ENCODE measurements at regions not wholly inside any gene's neighbourhood (a gene's known extent, or its start where the extent isn't known, plus 50 kb on each side); places are given as distances from the start of the nearest gene placed in this dataset.
A peak's percentile ranks its signal among the peaks of the same experiment; 100 is the strongest.

GRCh38 chr16:79327836-79328235, 272.7 kb downstream of the MAF start:
- DNase-seq: no peak

- no peak for DNase-seq
These were observed 274.0 kb downstream of the MAF start for GRCh38 chr16:79326549-79326948.

DNA sequence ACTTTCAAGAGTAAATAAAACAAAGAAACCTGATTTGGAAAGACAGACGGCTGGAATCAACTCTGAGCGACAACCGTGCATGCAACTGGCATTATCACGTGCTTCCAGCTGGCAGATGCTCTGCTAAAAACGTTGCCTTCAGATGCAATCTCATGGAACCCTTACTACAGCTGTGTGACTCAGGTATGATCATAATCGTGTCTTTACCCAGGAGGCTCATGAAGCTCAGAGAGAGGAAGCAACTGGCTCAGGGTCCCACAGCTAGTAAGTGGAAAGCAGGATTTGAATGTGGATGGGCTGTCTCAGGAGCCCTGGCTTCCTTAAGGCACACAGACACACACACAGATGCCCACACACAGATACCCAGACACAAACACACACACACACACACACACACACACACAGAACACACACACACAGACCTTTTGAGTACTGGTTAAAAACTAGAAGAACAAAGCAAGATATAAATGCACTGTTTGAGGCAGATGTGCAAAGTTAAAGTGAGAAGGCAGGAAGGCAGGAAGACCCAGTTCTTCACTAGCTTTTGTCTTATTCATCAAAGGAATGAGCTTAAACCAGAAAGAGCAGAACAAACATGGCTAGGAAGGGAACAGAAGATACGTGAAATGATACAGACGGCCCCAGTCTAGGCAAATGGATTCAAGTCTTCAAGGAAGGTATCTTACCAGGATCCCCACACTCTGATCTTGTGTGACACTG, 275.2 kb downstream of the MAF start:
- no peak for DNase-seq

GRCh38 chr16:79320956-79321355, 279.6 kb downstream of the MAF start:
- no peak for DNase-seq

- no peak for DNase-seq
These were observed 282.2 kb downstream of the MAF start for GRCh38 chr16:79318143-79318899.

GRCh38 chr16:79317521-79317920, 283.0 kb downstream of the MAF start:
- DNase-seq: no peak

DNA sequence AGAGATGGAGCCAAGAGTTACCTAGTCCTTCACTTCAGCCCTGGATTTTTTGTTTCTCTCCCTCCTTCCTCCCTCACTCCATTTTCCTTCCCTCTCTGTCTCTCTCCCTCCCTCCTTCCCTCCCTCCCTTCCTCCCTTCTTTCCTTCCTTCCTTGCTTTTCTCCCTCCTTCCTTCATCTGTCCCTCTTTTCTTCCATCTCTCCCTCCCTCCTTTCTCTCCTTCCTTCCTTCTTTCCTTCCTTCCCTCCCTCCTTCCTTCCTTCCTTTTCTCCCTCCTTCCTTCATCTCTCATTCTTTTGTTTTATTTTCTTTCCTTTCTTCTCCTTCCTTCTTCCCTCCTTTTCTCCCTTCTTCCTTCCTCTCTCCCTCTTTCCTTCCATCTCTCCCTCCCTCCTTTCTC, 283.5 kb downstream of the MAF start:
- no peak for DNase-seq

- DNase-seq: peak; percentile 31
These were observed 284.5 kb downstream of the MAF start for GRCh38 chr16:79316004-79316458.

- no peak for DNase-seq
These were observed 288.0 kb downstream of the MAF start for GRCh38 chr16:79312502-79312901.

GRCh38 chr16:79310710-79311109, 289.8 kb downstream of the MAF start:
- no peak for DNase-seq

DNA sequence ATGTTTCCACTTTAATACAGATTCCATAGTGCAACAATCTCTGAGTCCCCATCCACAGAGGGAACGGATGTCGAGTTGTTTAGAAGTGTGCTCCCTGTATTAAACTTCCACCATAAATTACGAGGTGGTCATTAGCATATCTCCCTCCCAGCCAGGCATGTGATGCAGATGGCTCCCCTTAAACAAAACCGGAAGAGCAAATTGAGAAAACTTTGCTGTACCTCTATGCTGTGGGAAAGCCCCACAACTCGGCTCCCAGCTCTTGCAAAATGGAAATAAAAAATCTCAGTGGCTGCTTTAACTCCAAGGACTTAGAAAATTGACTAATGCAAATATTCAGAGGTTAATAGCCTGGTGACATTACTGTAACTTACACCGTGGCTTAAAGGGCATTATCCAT, 290.9 kb downstream of the MAF start:
- DNase-seq: no peak

DNA sequence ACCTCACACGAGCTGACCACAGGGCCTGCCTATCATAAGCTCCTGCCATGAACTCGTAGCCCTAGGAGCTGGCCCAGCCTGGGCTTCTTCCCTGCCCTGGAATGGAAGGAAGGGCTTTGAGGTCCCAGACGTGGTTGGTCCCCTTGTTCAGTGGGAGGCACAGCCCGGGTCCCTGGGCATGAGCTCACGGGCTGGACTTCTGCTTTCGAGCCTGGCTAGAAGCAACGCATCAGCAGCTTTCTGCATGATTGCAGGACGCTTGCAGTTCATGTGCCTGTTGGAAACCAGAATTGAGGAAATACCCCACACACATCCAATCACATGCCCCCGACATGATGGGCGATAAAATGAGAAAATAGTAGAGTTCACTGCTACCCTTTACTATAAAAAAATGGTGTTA, 293.3 kb downstream of the MAF start:
- DNase-seq: no peak

- no peak for DNase-seq
These were observed 295.5 kb downstream of the MAF start for GRCh38 chr16:79305074-79305473.

- no peak for DNase-seq
These were observed 296.6 kb downstream of the MAF start for GRCh38 chr16:79303959-79304387.

DNA sequence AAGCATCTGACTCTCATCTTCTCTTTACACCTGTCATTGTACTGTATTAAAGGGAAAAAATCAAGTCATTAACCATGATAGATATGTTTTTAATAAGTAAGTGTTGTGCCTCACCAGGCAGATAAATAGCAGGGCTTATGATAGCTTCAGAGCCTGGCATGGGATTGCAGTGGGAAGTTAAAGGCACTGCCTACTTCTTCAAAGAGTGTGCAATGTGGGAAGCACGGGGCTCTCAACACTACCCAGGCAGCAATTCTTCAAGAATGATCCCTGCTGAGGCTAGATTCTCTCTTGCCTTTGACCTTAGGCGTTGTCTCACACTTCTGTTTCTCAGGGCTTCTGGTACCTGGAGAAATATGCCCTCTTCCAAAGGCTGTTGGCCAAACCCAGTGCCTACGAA, 297.3 kb downstream of the MAF start:
- DNase-seq: no peak

- DNase-seq: no peak
These were observed 297.8 kb downstream of the MAF start for GRCh38 chr16:79302731-79303130.

- DNase-seq: no peak
These were observed 299.5 kb downstream of the MAF start for GRCh38 chr16:79301051-79301450.

GRCh38 chr16:79298894-79299799, 301.4 kb downstream of the MAF start:
- DNase-seq: no peak

DNA sequence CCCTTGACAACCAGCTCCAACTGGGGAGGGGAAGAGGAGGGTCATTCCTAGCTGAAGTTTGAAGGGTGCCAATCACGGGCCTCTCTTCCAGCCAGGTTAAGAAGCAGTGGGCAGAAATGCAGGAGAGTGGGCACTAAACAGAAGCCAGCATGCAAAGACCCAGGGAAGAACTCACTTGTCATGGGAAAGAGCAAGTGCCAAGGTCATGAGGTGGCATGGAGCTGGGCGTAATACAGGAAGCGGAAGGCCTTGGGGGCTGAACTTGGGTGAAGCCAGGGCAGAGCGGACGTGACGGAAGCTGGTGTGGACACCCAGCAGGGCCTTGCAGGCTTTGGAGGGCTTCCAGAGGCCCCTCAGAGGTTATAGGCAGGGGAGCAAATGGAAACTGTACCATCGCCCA, 302.1 kb downstream of the MAF start:
- DNase-seq: no peak

GRCh38 chr16:79297805-79298204, 302.7 kb downstream of the MAF start:
- no peak for DNase-seq

DNA sequence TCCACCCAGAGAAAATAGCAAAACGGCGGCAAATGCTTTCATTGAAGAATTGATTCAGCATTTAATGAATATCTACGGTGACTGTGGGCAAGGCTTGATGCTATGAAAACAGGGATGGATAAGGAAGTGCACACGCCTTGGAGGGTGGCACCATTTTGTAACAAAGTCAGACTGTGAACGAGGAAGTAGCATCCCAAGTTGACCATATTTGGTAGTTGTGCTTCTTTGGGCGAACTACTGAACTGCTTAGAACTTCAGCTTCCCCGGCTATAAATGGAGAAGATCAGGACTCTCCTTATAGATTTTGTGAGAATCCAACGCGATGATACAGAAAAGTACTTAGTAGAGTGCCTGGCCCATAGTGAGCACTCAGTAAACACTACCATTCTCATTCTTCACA, 303.2 kb downstream of the MAF start:
- no peak for DNase-seq

DNA sequence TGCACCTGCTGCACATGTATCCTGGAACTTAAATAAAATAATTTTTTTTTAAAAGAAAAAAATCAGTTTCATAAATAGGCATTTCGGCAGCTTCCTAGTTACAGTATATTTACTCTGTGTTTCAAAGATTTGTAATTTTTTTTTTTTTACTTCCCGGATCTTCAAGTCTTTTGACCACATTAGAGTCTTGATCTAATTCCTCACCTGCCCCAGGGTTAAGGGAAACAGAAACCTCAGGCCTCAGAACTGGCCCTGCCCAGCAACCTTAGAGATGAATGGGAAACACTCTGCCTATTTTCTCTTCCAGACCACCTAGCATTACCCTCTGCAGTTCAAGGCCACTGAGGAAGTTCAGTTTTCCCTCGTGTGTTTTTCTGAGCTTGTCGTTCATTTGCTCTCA, 304.0 kb downstream of the MAF start:
- DNase-seq: no peak

- DNase-seq: no peak
These were observed 304.8 kb downstream of the MAF start for GRCh38 chr16:79295746-79296145.

All from CD4-positive, alpha-beta T cell treated with Interleukin-6 for 4 hours (primary cell).